ENCODE measurements at regions not wholly inside any gene's neighbourhood (a gene's known extent, or its start where the extent isn't known, plus 50 kb on each side); places are given as distances from the start of the nearest gene placed in this dataset.
"Not testable (repeated sequence)": the region's sequence is repeated elsewhere in the genome, so short reads cannot be mapped to it uniquely, and the experiment has no call there.

DNA sequence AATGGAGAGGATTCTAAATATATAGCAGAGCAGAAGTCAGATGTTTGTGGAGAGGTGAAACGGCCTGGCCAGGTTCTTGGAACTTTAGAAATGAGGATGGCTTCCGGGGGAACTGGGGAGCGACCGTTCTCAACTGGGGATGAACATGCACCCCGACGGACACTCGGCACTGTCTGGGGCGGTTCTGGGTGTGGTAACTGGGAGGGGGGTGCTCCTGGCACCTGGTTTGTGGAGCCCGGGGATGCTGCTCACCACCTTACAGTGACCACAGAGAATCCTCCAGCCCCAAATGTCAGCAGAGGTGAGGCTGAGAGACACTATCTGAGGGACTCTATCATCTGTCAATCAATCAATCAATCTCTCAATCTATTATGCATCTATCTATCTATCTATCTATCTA is 69.0 kb upstream of the PPP2R3B start:
- H3K9me3 Mint-ChIP-seq = peaks cover 26% of the 10 kb centered on the region
- no peak for DNase-seq (ENCODE audit: low spot score)
- no peak overlapping the region for H3K27ac Mint-ChIP-seq
- intact Hi-C loops (cut with micrococcal nuclease) = no loop called here
- H3K4me3 Mint-ChIP-seq (ENCODE audit: low read depth) = no peak overlapping the region
- no peaks in the 10 kb centered on the region for H3K36me3 Mint-ChIP-seq (ENCODE audit: low read depth)
- H3K27me3 Mint-ChIP-seq (ENCODE audit: low read depth) = no peaks in the 10 kb centered on the region
- no peaks in the 10 kb centered on the region for H3K4me1 Mint-ChIP-seq (ENCODE audit: low read depth)

DNA sequence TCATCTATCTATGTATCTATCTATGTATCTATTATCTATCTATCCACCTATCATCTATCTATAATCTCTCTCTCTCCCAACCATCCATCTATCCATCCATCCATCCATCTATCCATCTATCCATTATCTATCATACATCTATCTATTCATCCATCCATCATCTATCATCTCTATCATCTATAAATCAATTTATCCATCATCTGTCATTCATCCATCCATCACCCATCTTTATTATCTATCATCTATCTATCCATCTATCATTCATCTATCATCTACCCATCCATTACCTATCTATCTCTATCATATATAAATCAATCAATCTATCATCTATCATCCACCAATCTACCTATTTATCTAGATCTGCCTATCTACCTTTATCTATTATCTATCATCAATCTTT is 69.4 kb upstream of the PPP2R3B start:
- Mint-ChIP-seq H3K9me3 (peaks cover 28% of the 10 kb centered on the region), H3K4me3 (ENCODE audit: low read depth) (no peak overlapping the region), H3K36me3 (ENCODE audit: low read depth) (no peaks in the 10 kb centered on the region), H3K27me3 (ENCODE audit: low read depth) (no peaks in the 10 kb centered on the region), H3K4me1 (ENCODE audit: low read depth) (no peaks in the 10 kb centered on the region), H3K27ac (no peak overlapping the region)
- intact Hi-C loops (cut with micrococcal nuclease) = no loop called here
- no peak for DNase-seq (ENCODE audit: low spot score)

DNA sequence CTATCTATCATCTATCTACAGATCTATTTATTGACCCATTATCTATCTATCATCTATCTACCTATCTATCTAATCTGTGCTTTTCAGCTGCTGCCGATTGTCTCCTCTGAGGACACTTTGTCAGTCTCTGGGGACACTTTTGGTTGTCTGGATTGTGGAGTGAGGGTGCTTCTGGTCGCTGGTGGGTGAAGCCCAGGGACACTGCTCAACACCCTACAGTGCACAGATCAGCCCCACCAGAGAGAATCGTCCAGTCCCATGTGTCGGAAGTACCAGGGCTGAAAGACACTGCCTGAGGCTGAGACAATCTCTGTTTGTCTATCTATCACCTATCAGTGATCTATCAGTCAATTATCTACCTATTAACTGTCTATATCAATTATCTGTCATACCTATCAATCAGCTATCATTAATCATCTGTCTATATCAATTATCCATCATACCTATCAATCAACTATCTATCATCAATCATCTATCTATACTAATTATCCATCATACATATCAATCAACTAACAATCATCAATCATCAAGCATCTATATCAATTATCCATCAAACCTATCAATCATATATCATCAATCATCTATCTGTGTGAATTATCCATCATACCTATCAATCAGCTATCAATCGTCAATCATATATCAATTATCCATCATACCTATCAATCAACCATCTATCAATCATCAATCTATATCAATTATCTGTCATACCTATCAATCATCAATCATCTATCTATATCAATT is 70.0 kb upstream of the PPP2R3B start:
- DNase-seq (ENCODE audit: low spot score) = no peak
- Mint-ChIP-seq H3K27ac (no peak overlapping the region), H3K4me1 (ENCODE audit: low read depth) (no peaks in the 10 kb centered on the region), H3K27me3 (ENCODE audit: low read depth) (no peaks in the 10 kb centered on the region), H3K36me3 (ENCODE audit: low read depth) (no peaks in the 10 kb centered on the region), H3K9me3 (peaks cover 33% of the 10 kb centered on the region), H3K4me3 (ENCODE audit: low read depth) (no peak overlapping the region)
- intact Hi-C loops (cut with micrococcal nuclease) = no loop called here

DNA sequence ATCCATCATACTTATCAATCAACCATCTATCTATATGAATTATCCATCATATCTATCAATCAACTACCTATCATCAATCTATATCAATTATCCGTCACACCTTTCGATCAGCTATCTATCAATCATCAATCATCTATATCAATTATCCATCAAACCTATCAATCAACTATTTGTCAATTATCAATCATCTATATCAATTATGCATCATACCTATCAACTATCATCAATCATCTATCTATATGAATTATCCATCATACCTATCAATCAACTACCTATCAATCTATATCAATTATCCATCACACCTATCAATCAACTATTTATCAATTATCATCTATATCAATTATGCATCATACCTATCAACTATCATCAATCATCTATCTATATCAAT is 70.6 kb upstream of the PPP2R3B start:
- Mint-ChIP-seq H3K27me3 (ENCODE audit: low read depth) (no peaks in the 10 kb centered on the region), H3K36me3 (ENCODE audit: low read depth) (no peaks in the 10 kb centered on the region), H3K9me3 (peaks cover 38% of the 10 kb centered on the region), H3K4me1 (ENCODE audit: low read depth) (no peaks in the 10 kb centered on the region), H3K27ac (no peak overlapping the region), H3K4me3 (ENCODE audit: low read depth) (no peak overlapping the region)
- intact Hi-C loops (cut with micrococcal nuclease) = no loop called here
- no peak for DNase-seq (ENCODE audit: low spot score)

DNA sequence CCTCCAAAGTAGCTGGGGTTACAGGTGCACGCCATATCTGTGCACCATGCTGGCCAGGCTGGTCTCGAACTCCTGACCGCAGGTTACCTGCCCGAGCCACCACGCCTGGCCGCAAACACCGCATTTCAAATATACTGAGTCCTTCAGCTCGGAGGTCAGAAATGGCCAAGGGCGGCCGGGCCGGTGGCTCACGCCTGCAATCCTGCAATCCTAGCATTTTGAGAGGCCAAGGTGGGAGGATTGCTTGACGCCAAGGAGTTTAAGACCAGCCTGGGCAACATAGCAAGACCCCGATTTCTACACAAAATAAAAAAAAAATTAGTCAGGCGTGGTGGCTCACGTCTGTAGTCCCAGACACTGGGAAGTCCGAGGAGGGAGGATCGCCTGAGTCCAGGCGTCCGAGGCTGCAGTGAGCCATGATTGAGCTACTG is 71.9 kb upstream of the PPP2R3B start:
- H3K9me3 Mint-ChIP-seq = peaks cover 38% of the 10 kb centered on the region
- H3K36me3 Mint-ChIP-seq (ENCODE audit: low read depth) = no peaks in the 10 kb centered on the region
- intact Hi-C loops (cut with micrococcal nuclease) = no loop called here
- no peak overlapping the region for H3K4me3 Mint-ChIP-seq (ENCODE audit: low read depth)
- H3K4me1 Mint-ChIP-seq (ENCODE audit: low read depth) = no peaks in the 10 kb centered on the region
- H3K27ac Mint-ChIP-seq = no peak overlapping the region
- no peak for DNase-seq (ENCODE audit: low spot score)
- H3K27me3 Mint-ChIP-seq (ENCODE audit: low read depth) = no peaks in the 10 kb centered on the region

DNA sequence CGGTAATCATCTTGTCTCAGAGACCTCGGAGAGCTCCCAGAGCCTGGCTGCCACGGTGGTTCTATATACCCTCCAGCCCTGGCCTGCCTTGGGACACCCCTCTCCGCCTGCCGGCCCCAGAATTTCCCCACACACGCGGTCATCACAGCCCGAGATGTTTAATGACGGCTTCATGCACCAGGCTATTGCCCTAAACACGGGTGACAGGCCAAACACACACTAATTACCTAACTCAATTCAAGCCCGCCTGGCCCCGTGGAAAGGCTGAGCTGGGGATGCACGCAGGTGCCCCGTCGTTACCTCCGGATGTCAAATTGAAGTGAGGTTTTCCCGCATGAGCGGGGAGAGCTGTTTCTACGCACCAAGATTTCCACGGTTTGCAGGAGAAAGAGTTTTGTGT is 72.9 kb upstream of the PPP2R3B start:
- intact Hi-C loops (cut with micrococcal nuclease) = no loop called here
- Mint-ChIP-seq H3K9me3 (peaks cover 38% of the 10 kb centered on the region), H3K27me3 (ENCODE audit: low read depth) (no peaks in the 10 kb centered on the region), H3K27ac (no peak overlapping the region), H3K4me1 (ENCODE audit: low read depth) (no peaks in the 10 kb centered on the region), H3K4me3 (ENCODE audit: low read depth) (no peak overlapping the region), H3K36me3 (ENCODE audit: low read depth) (no peaks in the 10 kb centered on the region)
- no peak for DNase-seq (ENCODE audit: low spot score)

DNA sequence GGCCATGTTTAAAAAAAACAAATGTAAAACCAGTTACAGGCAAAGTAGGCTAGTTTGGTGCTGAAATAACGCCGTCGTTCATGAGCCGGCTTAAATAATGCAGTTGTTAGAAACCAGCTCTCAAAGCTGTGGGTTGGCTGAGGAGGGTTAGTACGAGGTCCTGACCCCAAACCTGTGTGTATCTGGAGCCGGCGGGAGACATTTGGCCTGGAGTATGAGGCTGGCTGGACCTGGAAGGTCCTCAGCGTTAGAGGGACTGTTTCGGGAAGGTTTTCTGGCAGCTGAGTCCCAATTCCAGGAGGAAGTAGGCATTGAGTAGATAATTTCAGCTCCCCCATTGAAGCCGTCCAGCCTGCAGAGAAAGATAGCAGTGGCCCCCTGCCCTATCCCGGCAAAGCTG is 73.4 kb upstream of the PPP2R3B start:
- Mint-ChIP-seq H3K9me3 (peaks cover 38% of the 10 kb centered on the region), H3K27ac (no peak overlapping the region), H3K36me3 (ENCODE audit: low read depth) (no peaks in the 10 kb centered on the region), H3K4me3 (ENCODE audit: low read depth) (no peak overlapping the region), H3K4me1 (ENCODE audit: low read depth) (no peaks in the 10 kb centered on the region), H3K27me3 (ENCODE audit: low read depth) (no peaks in the 10 kb centered on the region)
- intact Hi-C loops (cut with micrococcal nuclease) = no loop called here
- no peak for DNase-seq (ENCODE audit: low spot score)

DNA sequence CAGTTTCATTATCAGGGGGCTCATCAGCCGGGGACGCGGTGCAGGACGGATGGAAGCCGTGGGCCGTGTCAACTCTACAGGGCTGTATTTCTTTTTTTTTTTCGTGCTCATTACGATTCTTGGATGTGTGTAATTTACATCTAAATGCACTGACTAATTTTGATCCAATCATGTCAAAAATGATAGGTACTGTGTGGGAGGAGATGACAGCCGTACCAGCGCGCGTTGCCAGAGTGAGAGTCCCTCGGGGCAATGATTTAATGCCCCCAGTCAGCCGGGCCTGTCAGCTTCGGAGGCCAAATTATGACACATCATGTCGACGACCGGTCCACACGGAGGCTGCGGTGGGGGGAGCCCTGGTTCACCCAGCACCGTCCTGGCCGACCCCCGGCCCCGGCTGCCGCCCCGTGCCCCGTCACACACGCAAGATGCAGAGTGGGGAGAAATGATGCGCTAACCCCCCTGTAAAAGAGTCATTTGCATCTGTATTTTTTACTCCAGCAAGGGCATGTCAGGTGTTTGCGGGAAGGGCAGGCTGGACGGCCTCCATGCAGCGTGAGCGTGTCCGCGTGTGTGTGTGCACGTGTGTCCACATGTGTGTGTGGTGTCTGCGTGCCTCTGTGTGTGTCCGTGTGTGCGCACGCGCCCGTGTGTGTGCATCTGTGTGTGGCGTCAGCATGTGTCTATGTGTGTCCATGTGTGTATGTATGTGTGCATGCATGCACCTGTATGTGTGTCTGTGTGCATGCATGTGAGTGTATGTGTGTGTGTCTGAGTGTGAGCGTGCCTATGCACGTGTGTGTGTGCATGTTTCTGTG is 74.3 kb upstream of the PPP2R3B start:
- Mint-ChIP-seq H3K9me3 (peaks cover 36% of the 10 kb centered on the region), H3K36me3 (ENCODE audit: low read depth) (no peaks in the 10 kb centered on the region), H3K27ac (no peak overlapping the region), H3K4me1 (ENCODE audit: low read depth) (no peaks in the 10 kb centered on the region), H3K4me3 (ENCODE audit: low read depth) (no peak overlapping the region), H3K27me3 (ENCODE audit: low read depth) (no peaks in the 10 kb centered on the region)
- DNase-seq (ENCODE audit: low spot score) = no peak
- intact Hi-C loops (cut with micrococcal nuclease) = no loop called here

DNA sequence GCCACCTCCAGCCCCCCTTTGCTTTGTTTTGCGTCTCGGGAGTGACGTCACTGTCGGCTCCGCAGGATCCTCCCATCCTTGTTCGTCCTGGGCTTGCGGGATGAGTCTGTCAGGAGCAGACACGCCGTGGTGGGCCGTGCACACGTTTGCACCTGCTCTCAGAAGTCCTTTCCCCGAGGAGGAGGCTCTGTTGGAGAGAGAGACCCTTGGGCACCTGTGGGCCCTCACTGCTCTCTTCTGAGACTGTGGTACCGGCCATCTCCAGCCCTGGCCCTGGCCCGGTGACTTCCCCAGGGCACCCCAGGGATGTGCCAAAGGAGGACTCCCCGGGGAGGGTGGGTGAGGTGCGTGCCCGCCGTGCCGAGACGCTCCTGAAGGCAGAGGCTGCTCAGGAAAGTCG is 76.1 kb upstream of the PPP2R3B start:
- intact Hi-C loops (cut with micrococcal nuclease) = no loop called here
- no peak overlapping the region for H3K27ac Mint-ChIP-seq
- DNase-seq (ENCODE audit: low spot score) = no peak
- no peak overlapping the region for H3K4me3 Mint-ChIP-seq (ENCODE audit: low read depth)
- no peaks in the 10 kb centered on the region for H3K4me1 Mint-ChIP-seq (ENCODE audit: low read depth)
- H3K9me3 Mint-ChIP-seq = peaks cover 21% of the 10 kb centered on the region
- H3K36me3 Mint-ChIP-seq (ENCODE audit: low read depth) = no peaks in the 10 kb centered on the region
- no peaks in the 10 kb centered on the region for H3K27me3 Mint-ChIP-seq (ENCODE audit: low read depth)

DNA sequence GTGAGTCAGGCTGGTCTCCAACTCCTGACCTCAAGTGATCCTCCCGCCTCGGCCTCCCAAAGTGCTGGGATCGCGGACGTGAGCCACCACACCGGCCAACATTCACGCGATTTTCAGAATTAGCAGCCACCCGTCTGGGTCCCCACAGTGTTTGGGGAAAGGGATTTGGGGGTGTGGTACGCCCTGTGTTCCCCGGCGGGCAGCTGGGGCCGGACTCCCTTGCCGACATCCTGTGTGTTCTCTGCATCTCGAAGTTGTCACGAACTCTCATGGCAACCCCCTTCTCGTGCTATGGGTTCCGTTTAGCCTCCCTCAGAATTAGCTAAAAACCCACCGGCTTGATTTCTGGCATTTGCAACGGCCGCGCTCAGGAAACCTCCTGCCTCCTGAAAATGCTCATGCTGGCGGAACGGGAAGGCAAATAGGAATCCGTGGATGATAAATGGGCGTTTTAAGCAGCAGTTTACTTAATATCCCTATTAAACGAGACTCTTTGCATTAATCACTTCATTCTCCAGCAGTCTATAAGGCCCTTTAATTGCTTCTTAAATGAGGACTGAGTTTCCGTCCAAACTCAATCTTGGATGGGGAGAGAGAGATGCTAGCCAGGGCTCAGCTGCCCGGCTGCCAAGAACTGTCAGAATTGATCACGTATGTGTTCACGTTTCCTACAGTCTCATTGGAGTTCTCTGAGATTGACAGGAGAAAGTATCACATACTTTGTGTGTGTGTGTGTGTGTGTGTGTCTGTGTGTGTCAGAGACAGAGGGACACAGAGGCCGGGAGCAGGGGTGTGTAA is 78.9 kb upstream of the PPP2R3B start:
- Mint-ChIP-seq H3K27me3 (ENCODE audit: low read depth) (no peaks in the 10 kb centered on the region), H3K9me3 (peaks cover 25% of the 10 kb centered on the region), H3K4me1 (ENCODE audit: low read depth) (no peaks in the 10 kb centered on the region), H3K27ac (no peak overlapping the region), H3K4me3 (ENCODE audit: low read depth) (no peak overlapping the region), H3K36me3 (ENCODE audit: low read depth) (no peaks in the 10 kb centered on the region)
- no peak for DNase-seq (ENCODE audit: low spot score)
- intact Hi-C loops (cut with micrococcal nuclease) = no loop called here

DNA sequence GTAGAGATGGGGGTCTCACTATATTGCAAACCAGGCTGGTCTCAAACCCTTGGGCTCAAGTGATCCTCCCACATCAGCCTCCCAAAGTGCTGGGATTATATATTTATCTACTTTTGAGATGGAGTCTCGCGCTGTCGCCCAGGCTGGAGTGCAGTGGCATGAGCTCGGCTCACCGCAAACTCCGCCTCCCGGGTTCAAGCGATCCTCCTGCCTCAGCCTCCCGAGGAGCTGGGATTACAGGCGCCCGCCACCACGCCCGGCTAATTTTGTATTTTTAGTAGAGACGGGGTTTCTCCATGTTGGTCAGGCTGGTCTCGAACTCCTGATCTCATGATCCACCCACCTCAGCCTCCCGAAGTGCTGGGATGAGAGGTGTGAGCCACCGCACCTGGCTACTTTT is 80.1 kb upstream of the PPP2R3B start:
- peaks cover 20% of the 10 kb centered on the region for H3K9me3 Mint-ChIP-seq
- H3K4me1 Mint-ChIP-seq (ENCODE audit: low read depth); intact Hi-C loops (cut with micrococcal nuclease); H3K27me3 Mint-ChIP-seq (ENCODE audit: low read depth); H3K4me3 Mint-ChIP-seq (ENCODE audit: low read depth); DNase-seq (ENCODE audit: low spot score); H3K36me3 Mint-ChIP-seq (ENCODE audit: low read depth); H3K27ac Mint-ChIP-seq: not testable (repeated sequence)

DNA sequence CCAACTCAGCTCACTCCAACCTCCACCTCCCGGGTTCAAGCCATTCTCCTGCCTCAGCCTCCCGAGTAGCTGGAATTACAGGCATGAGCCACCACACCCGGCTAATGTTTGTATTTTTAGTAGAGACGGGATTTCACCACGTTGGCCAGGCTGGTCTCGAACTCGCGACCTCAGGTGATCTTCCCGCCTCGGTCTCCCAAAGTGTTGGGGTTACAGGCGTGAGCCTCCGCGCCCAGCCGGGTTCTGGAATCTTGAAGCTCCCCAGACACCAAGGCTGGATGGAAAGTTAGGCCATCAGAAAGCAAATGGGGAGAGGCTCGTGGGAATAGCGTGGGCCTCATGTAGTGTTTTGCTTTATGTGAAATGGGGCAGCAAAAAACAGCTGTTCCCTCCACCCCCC is 81.0 kb upstream of the PPP2R3B start:
- intact Hi-C loops (cut with micrococcal nuclease); H3K4me3 Mint-ChIP-seq (ENCODE audit: low read depth); H3K4me1 Mint-ChIP-seq (ENCODE audit: low read depth); H3K27ac Mint-ChIP-seq; H3K27me3 Mint-ChIP-seq (ENCODE audit: low read depth); DNase-seq (ENCODE audit: low spot score); H3K36me3 Mint-ChIP-seq (ENCODE audit: low read depth): not testable (repeated sequence)
- H3K9me3 Mint-ChIP-seq = peaks cover 18% of the 10 kb centered on the region

DNA sequence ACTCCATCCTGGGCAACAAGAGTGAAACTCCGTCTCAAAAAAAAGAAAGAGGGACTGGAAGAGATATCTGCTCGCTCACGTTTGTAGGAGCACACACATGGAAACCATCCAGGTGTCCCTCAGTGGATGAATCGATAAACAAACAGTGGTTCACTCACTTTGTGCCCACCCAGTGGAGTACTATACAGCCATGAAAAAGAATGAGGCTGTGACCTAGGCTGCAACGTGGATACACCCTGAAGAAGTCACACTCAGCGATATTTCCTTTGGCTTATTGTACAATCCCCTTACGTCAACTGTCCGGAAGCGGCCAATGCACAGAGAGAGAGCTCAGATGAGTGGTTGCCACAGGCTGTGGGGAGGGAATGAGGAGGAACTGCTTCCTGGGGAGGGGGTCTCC is 82.3 kb upstream of the PPP2R3B start:
- no peak for DNase-seq (ENCODE audit: low spot score)
- H3K27ac Mint-ChIP-seq = no peak overlapping the region
- H3K9me3 Mint-ChIP-seq = peaks cover 15% of the 10 kb centered on the region
- intact Hi-C loops (cut with micrococcal nuclease) = no loop called here
- H3K27me3 Mint-ChIP-seq (ENCODE audit: low read depth) = no peaks in the 10 kb centered on the region
- no peak overlapping the region for H3K4me3 Mint-ChIP-seq (ENCODE audit: low read depth)
- no peaks in the 10 kb centered on the region for H3K36me3 Mint-ChIP-seq (ENCODE audit: low read depth)
- no peaks in the 10 kb centered on the region for H3K4me1 Mint-ChIP-seq (ENCODE audit: low read depth)
